Fibroblast of pulmonary artery (primary cell): ENCODE measurements at regions not wholly inside any gene's neighbourhood (a gene's known extent, or its start where the extent isn't known, plus 50 kb on each side); places are given as distances from the start of the nearest gene placed in this dataset.

Experiments
- DNase-seq: peaks from one replicate; pipeline ENCODE4 v3.0.0-alpha.2; 2010; ENCODE audit warnings: low read depth
- H3K4me3 ChIP-seq: replicated peaks from 2 replicates; pipeline ENCODE4 v1.5.1; 2011; ENCODE audit warnings: low read depth, mild to moderate bottlenecking, control low read depth, low read length, moderate library complexity
- CTCF ChIP-seq: IDR thresholded peaks from 2 replicates; pipeline ENCODE4 v1.5.1; 2011; ENCODE audit warnings: mild to moderate bottlenecking, control low read depth, low read length, inconsistent platforms; ENCODE audit errors: missing control alignments

GRCh38 chr6:126110512-126111270 lies 124.4 kb downstream of the TRMT11 start:
- DNase-seq: no peak
- no peak for TF ChIP-seq CTCF
- no peak overlapping the region for H3K4me3 ChIP-seq

DNA sequence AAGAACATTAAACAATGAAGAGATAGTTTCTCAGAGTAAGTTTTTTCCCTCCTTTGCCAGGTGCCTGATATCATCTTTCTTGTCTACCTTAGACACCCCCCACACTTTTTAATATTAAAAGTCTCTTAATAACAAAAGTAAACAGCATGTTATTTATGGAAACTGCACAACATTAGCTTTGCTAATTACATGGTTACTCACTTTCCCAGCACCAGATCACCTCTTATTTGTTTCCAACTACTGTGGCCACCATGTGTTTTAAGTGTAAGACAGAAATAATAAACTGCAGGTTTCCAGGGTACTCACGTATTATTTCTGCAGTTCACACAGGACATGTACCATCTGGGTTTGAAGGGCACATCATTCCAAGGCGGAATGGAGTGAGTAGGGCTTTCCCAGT lies 125.0 kb downstream of the TRMT11 start:
- DNase-seq: no peak
- no peak overlapping the region for H3K4me3 ChIP-seq
- TF ChIP-seq CTCF: no peak

- no peak for TF ChIP-seq CTCF
- DNase-seq: peak; percentile 49
- no peak overlapping the region for H3K4me3 ChIP-seq
Observed at GRCh38 chr6:126112171-126112632, 125.9 kb downstream of the TRMT11 start.

- DNase-seq: no peak
- no peak for TF ChIP-seq CTCF
- H3K4me3 ChIP-seq: no peak overlapping the region
Observed at GRCh38 chr6:126113261-126113660, 126.9 kb downstream of the TRMT11 start.

- no peak overlapping the region for H3K4me3 ChIP-seq
- TF ChIP-seq CTCF: no peak
- no peak for DNase-seq
Observed at GRCh38 chr6:126117251-126117650, 130.9 kb downstream of the TRMT11 start.

GRCh38 chr6:126118058-126118755 lies 131.9 kb downstream of the TRMT11 start:
- peak; percentile 40 for DNase-seq
- TF ChIP-seq CTCF: no peak
- H3K4me3 ChIP-seq: no peak overlapping the region

- TF ChIP-seq CTCF: no peak
- peak; percentile 11 for DNase-seq
- H3K4me3 ChIP-seq: no peak overlapping the region
Observed at GRCh38 chr6:126118936-126119335, 132.6 kb downstream of the TRMT11 start.
